DMS 273 (cell line): ENCODE measurements at regions not wholly inside any gene's neighbourhood (a gene's known extent, or its start where the extent isn't known, plus 50 kb on each side); places are given as distances from the start of the nearest gene placed in this dataset.

ENCODE experiments used
- DNase-seq: peaks from one replicate; lab custom pipeline; 2025; ENCODE audit not compliant: unreplicated experiment; lab: John Stamatoyannopoulos, UW

GRCh38 chr11:15532432-15532831, 417.7 kb downstream of the INSC start:
- no peak for DNase-seq

GRCh38 chr11:15534266-15534665, 419.5 kb downstream of the INSC start:
- DNase-seq = no peak

- DNase-seq = no peak
These were observed 420.7 kb downstream of the INSC start for GRCh38 chr11:15535414-15535813.

- no peak for DNase-seq
These were observed 421.7 kb downstream of the INSC start for GRCh38 chr11:15536438-15536837.

- peak; percentile 5 for DNase-seq
These were observed 424.9 kb downstream of the INSC start for GRCh38 chr11:15539645-15540044.

GRCh38 chr11:15541079-15541478, 426.4 kb downstream of the INSC start:
- no peak for DNase-seq

- DNase-seq = no peak
These were observed 429.6 kb downstream of the INSC start for GRCh38 chr11:15544353-15544752.

- DNase-seq = no peak
These were observed 433.0 kb downstream of the INSC start for GRCh38 chr11:15547685-15548084.

GRCh38 chr11:15551901-15552851, 437.5 kb downstream of the INSC start:
- DNase-seq = no peak

- no peak for DNase-seq
These were observed 440.4 kb downstream of the INSC start for GRCh38 chr11:15555161-15555560.

- DNase-seq = no peak
These were observed 442.9 kb downstream of the INSC start for GRCh38 chr11:15557457-15558230.

GRCh38 chr11:15558513-15559181, 443.9 kb downstream of the INSC start:
- no peak for DNase-seq

GRCh38 chr11:15560689-15561467, 446.2 kb downstream of the INSC start:
- no peak for DNase-seq

- no peak for DNase-seq
These were observed 447.5 kb downstream of the INSC start for GRCh38 chr11:15562230-15562629.

- no peak for DNase-seq
These were observed 448.3 kb downstream of the INSC start for GRCh38 chr11:15563054-15563453.

- DNase-seq = peak; percentile 50
These were observed 451.2 kb downstream of the INSC start for GRCh38 chr11:15565880-15566279.

- no peak for DNase-seq
These were observed 453.7 kb downstream of the INSC start for GRCh38 chr11:15568440-15568839.

GRCh38 chr11:15569305-15570025, 454.7 kb downstream of the INSC start:
- no peak for DNase-seq

GRCh38 chr11:15575409-15575808, 460.7 kb downstream of the INSC start:
- DNase-seq = no peak

- no peak for DNase-seq
These were observed 462.0 kb downstream of the INSC start for GRCh38 chr11:15576769-15577168.
